Femur (tissue), 1 donor: ENCODE measurements at regions not wholly inside any gene's neighbourhood (a gene's known extent, or its start where the extent isn't known, plus 50 kb on each side); places are given as distances from the start of the nearest gene placed in this dataset.
"Not testable (repeated sequence)": the region's sequence is repeated elsewhere in the genome, so short reads cannot be mapped to it uniquely, and the experiment has no call there.

ENCODE experiments used
- DNase-seq: peaks from one replicate; pipeline ENCODE4 v3.0.0-alpha.2; 2017

- no peak for DNase-seq
Observed at GRCh38 chr4:33446953-33447352, 2726.8 kb downstream of the PCDH7 start.

GRCh38 chr4:33448948-33449347, 2728.8 kb downstream of the PCDH7 start:
- no peak for DNase-seq

GRCh38 chr4:33453436-33453835, 2733.3 kb downstream of the PCDH7 start:
- no peak for DNase-seq

DNA sequence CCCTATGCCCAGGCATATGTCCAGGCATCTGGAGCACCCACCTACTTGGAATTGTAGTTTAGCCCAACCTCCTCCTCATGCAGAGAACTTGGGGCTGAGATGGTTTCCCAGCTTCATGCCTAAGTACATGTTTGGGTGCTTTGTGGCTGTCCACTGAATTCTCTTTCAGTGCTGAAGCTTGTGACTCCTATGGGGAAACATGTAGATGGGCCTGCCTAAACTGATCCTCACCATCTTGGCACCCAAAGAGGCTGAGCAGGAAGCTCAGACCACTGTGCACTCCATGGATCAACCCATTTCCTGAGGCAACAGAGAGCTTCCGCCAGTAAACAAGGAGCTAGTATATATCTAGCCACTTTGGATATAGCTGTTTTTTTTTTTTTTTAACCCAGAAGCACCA, 2733.7 kb downstream of the PCDH7 start:
- DNase-seq, result no peak

DNA sequence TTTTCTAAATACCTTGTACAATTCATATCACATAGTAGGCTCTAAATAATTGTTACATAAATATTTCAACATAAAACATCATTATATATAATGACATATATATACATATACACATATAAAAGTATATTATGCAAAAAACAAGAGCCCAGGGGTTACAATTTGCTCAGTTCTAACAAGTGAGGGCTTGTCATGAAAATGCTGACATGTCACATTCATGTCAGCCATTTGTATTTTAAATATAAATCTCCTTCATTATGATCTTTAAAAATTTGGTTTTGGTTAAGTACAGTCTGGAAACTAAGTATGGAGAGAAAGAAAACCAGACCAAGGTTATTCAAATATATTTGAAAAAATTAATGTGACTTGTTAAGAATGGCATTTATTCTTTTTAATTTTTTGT, 2745.4 kb downstream of the PCDH7 start:
- no peak for DNase-seq

DNA sequence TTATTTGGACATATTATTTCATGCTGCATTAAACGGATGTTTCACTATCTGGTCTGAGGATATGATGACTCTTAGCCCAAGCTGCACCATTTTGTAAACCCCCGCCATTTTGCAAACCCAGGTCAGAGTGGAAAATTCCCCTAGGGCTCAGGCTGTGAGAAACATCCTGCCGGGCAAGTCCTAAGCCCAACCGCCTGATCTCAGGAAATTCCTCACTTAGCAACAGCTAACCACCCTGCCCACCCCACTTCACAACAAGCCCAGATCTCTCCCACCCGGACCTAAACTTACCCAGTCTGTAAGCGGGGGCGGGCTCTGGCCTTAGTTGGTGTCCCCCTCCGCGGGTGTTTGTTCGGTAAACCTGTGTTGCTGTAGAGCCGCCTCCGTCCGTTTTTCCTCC, 2747.1 kb downstream of the PCDH7 start:
- no peak for DNase-seq

- DNase-seq, result no peak
Observed at GRCh38 chr4:33470805-33471204, 2750.6 kb downstream of the PCDH7 start.

DNA sequence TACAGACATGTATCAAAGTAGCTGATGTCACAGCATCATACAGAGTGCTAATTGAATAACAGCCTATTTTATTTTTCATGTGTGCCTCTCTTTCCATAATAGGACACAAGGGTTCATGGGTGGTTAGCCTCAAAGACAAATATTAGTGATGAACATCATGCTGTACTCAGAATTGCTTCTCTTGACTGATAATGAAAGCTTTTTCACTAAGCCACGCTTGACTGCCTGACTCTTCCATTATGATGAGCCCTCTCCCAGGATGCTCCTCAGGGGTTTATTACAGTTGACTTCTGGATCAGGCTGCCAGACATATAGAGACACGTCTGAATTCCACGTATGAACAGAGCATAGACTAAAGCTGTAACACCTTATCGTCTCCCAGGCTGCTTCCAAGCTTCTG, 2757.5 kb downstream of the PCDH7 start:
- DNase-seq, result no peak

GRCh38 chr4:33482773-33483172, 2761.5 kb downstream of the ARAP2 start:
- DNase-seq, result no peak

GRCh38 chr4:33485111-33485510, 2759.2 kb downstream of the ARAP2 start:
- DNase-seq, result no peak

GRCh38 chr4:33493231-33493630, 2751.1 kb downstream of the ARAP2 start:
- DNase-seq, result no peak

DNA sequence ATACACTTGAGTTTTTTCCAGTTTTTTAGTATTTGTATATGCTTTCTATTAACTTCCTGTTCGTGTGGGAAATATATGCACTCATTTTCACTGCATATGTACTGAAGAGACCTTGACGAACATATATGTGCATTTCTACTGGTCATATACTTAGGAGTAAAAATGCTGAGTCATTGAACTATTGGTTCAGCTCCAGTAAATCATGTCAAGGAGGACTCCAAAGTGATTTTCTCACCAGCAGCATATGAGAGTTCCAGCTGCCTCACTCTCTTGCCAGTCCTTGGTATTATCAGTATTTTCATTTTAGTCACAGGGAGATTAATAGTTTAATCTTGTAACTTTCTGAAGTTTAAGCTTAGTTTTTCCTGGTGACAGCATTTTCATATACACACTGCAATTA, 2750.2 kb downstream of the ARAP2 start:
- DNase-seq, result no peak

DNA sequence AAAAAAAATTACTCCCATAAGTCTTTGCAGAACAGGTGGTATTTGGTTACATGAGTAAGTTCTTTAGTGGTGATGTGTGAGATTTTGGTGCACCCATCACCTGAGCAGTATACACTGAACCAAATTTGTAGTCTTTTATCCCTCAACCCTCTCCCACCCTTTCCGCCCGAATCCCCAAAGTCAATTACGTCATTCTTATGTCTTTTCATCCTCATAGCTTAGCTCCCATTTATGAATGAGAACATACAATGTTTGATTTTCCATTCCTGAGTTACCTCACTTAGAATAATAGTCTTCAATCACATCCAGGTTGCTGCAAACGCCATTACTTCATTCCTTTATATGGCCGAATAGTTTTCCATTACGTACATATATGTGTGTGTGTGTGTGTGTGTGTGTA, 2742.7 kb downstream of the ARAP2 start:
- not testable (repeated sequence) for DNase-seq

GRCh38 chr4:33512397-33512796, 2731.9 kb downstream of the ARAP2 start:
- no peak for DNase-seq

GRCh38 chr4:33518856-33519255, 2725.5 kb downstream of the ARAP2 start:
- no peak for DNase-seq

DNA sequence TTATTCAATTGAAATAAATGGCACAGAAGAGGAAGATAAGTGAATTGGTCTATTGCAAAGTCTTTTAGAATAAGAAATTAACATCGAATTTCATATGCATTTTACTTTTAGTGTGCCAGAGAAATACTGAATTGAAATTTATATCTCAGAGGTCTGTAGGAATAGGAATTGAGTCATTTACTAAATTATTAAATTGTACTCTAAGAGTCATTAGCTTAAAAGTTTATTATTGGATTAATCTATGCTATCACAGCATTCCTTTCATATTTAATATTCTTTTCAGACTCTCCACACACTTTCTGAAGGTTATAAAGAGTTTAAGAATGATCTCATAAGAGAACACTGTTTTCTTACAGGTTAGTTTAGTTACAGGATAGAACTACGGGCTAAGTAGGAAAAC, 2711.5 kb downstream of the ARAP2 start:
- no peak for DNase-seq

- no peak for DNase-seq
Observed at GRCh38 chr4:33536898-33537297, 2707.4 kb downstream of the ARAP2 start.

GRCh38 chr4:33537527-33537926, 2706.8 kb downstream of the ARAP2 start:
- no peak for DNase-seq

GRCh38 chr4:33543941-33544450, 2700.3 kb downstream of the ARAP2 start:
- DNase-seq, result no peak

DNA sequence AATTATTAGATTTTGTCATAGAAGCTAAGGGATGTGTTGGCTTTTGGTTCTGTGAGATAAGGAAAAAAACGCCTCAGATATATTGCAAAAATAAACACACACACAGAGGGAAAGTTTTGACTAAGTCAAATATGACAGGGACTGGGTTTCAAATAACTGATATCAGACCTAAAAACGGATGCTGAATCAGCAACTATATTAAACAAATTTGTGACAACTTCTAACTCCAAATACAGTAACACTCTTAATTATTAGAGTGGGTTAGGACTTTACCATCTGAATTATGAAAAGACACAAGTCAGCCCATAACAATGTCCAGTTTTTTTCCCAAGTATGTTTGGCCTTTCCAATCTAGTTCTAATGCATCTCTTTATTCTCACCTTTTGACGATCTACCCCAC, 2693.1 kb downstream of the ARAP2 start:
- DNase-seq, result no peak

DNA sequence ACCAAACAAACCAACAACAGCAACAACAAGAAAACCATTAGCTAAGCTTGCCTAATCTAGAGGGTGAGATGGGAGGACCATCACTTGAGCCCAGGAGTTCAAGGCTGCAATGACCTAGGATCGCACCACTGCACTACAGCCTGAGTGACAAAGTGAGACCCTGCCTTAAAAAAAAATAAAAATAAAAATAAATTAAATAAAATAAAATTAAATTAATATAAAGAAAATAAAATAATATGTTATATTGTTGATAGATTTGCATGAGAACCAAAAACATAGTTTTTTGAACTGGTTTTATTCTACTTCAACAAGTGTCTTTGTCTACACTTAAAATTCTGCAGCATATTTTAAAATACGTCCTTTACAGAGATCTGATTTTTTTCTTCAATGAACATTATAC, 2683.1 kb downstream of the ARAP2 start:
- DNase-seq, result no peak

GRCh38 chr4:33566649-33567048, 2677.7 kb downstream of the ARAP2 start:
- DNase-seq, result no peak

- DNase-seq, result no peak
Observed at GRCh38 chr4:33577791-33578190, 2666.5 kb downstream of the ARAP2 start.

DNA sequence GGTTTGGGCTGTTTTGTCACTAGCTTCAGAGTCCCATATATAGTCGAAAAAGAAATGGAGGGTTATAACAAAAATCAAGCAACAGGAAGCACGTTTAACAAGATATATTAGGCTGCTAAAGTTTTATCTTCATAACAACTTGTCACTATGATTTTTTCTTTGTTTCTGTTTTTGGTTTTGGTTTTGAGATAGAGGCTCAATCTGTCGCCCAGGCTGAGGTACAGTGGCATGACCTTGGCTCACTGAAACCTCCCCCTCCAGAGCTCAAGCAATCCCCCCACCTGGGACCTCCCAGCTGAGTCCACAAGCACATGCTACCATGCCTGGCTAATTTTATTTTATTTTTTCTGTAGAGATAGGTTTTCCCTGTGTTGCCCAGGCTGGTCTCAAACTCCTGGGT, 2664.4 kb downstream of the ARAP2 start:
- DNase-seq, result no peak

- DNase-seq, result no peak
Observed at GRCh38 chr4:33592701-33593100, 2651.6 kb downstream of the ARAP2 start.

- DNase-seq, result no peak
Observed at GRCh38 chr4:33606951-33607350, 2637.4 kb downstream of the ARAP2 start.
